Stimulated activated CD4-positive, alpha-beta T cell treated with anti-CD3 and anti-CD28 coated beads, Interleukin-15, amount 100 ng/mL, for 24 hours (primary cell): ENCODE measurements at regions not wholly inside any gene's neighbourhood (a gene's known extent, or its start where the extent isn't known, plus 50 kb on each side); places are given as distances from the start of the nearest gene placed in this dataset.
"Not testable (repeated sequence)": the region's sequence is repeated elsewhere in the genome, so short reads cannot be mapped to it uniquely, and the experiment has no call there.

Experiments
- DNase-seq: peaks from one replicate; pipeline ENCODE4 v3.0.0-alpha.2; 2020

DNA sequence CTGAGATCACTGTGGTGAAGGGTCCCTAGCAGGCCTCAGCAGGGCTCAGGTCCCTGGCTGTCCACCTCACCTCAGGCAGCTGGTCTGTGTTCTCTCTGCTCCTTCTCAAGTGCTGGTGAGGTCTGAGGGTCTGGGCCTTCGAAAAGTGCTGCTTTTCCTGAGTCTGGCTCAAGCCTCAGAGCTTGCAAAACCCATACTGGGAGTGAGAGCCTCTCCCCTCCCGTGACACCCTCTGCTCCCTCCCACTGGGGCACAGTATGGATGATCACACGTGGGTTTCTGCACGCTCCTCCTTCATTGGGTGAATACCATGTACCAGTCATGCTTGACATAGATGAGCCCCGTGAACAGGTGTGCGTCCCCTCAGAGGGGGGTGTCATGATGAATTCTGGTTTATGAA is 73.3 kb upstream of the WASF3 start:
- DNase-seq: no peak

DNA sequence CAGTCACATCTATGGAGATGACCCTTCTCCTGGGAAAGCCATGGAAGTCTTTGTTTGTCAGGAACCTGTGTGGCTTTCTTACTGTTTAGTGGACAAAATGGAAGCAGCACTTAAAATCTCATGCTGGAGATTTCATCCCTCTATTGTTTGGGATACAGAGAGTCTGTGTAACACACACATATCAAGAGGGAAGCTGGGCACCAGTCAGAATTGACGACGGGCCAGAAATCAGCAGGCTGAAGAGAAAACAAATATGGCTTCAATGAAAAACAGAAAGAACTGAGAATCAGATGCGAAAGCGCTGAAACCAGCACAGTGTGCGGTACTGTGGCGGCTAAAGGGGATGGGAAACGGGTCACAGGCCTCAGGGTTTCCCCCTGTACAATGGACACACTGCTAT is 72.2 kb upstream of the WASF3 start:
- no peak for DNase-seq

DNA sequence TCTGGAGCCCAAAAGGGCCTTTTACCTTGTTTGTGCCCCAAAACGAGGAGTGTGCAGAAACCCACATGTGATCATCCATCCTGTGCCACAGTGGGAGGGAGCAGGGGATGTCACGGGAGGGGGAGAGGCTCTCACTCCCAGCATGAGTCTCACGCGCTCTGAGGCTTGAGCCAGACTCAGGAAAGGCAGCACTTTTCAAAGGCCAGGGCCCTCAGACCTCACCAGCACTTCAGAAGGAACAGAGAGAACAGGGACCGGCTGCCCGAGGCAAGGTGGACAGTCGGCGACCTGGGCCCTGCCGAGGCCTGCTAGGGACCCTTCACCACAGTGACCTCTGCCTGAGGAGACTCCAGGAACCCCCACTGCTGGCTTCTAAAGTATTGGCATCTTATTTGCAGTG is 71.7 kb upstream of the WASF3 start:
- no peak for DNase-seq

DNA sequence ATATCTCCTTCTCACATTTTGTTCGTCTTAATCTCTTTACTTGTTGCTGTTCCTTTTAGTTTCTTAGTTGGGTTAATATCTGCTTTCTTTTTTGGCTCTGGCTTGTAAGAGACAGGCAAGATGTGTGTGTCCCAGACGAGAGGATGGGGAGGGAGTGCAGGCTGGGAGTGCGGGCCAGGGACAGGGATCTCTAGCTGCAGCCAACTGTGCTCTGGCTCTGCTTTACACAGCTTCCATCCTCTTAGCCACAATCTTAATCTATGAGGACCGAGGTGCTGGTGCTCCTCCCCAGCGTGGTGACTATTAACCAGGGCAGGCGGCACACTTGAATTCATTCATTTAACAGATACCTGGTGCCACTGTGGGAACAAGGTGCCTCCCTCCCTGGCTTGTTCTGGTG is 70.9 kb upstream of the WASF3 start:
- DNase-seq: no peak

DNA sequence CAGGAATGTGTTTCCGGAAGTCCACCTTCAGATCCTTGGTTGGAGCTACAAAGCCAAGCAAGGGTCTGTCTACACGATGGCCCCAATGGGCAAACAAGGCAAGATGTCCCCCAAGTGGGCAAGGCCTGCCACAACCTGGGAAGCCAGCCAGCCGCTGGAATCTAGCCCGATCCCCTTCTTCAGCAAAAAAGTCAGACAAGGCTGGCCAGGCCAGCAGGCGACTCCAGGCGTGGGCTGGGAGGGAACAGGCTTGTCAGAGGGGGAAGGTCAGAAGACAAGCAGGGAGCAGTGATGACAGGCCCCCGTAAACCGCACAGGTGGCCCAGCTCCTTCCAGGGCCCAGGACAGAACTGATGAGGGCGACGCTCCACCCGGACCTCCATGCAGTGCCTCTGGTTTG is 69.7 kb upstream of the WASF3 start:
- DNase-seq: no peak

DNA sequence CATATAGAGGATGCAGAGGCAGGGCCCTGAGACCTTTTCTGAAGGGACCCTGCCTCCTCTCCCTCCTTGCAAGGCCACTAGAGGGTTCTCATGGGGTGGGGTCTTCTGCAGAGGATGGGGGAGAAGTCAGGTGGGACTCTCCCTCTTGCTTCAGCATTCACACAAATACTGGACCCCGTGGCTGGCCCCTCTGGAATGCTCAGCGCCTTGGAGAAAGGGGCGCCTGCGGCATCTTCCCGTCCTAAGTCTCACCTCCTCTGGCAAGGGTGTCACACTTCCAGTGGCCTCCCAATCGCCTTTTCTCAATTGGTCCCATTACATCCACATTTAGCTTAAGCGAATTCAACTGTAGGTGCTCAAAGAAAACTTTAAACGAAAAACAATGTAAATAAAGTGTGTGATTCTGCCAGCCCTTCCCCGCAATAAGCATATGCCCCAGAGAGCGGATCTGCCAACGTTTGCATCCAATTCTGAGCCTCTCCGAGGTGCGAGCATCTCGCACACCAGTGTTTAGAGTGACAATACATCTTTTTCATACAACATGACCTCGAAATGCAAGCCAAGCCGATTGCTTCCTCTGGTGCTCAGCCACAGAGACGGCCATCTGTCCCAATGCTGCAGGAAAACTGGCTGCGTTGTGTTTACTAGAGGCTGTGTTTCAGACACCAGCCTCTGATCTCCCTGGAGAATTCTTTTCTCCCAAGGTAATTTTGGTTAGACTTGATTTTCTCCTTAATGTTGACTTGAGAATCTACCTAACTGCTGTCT is 69.1 kb upstream of the WASF3 start:
- DNase-seq: no peak

DNA sequence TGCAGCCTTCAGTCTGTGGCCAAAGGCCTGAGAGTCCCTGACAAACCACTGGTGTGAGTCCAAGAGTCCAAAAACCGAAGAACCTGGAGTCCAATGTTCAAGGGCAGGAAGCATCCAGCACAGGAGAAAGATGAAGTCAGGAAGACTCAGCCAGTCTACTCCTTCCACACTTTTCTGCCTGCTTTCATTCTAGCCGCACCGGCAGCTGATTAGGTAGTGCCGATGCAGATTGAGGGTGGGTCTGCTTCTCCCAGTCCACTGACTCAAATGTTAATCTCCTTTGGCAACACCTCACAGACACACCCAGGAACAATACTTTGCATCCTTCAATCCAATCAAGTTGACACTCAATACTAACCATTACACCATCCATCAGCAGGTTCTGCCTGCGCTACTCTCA is 65.2 kb upstream of the WASF3 start:
- DNase-seq: not testable (repeated sequence)

DNA sequence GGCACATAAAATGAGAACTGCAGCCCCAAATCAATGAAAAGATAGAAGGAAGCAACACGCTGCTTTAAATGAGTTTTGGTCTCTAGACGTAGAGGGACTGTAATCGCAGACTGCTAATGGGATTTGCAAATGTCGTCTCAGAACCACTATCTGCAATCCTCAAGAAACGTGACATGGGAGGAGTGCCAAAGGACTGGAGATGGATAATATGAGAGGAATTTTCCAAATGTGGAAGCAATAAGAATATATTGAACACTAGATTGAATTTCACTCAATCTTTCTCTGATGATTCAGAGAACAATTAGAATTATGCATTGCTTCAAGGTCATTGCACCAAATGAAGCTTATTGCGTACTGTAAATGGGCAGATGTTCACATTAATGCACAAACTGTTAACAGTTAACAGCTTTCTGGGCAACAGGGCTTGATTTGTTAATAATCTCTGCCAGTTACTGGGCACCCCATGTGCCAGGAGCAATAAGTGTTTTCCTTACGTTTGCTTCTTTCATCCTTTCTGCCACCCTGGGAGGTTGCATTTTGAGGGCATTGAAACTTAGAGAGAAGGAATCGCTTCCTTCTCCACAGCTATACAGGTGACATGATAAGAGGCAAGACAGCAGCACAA is 62.8 kb upstream of the WASF3 start:
- no peak for DNase-seq

DNA sequence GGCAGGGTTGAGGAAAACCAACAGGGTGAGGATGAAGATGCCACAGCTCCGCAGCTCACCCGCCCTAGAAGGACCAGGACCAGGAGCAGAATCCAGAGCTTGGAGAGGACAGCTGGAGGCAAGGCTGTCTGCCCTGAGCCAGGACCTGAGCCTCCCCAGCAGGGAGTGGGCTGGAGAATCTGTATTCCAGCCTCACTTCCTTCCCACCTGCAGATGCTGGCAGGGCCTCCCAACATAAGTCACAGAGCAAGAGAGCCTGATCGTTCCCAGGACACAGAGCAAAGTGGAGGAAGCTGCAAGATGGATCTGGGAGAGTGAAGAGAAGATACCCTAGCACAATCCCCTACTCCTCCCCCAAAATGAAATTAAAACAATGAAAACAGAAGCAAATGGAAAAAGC is 61.7 kb upstream of the WASF3 start:
- no peak for DNase-seq

DNA sequence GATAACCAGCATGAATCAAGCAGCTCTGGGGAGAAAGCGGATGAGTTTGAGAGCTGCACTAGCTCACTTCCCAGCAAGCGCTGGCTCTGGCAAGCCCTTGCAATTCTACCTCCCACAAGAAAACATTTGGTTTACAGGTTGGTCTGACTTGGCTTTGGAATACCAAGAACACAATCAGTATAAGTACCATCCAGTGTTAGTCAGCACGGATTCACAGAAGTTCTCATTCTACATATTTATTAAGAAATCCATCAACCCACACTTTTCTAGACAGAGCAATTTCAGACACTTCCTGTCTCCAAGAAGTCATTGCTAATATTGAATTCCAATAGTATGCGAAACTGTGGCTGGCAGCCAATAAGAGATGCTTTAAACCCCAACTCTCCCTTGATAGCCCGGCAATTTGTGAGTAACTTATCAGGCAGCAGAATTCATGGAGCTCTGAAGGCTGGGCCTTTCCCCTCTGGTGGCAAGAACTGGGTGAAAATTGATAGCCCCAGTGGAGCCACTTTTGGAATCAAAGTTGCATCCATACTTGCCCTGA is 59.4 kb upstream of the WASF3 start:
- DNase-seq: no peak

DNA sequence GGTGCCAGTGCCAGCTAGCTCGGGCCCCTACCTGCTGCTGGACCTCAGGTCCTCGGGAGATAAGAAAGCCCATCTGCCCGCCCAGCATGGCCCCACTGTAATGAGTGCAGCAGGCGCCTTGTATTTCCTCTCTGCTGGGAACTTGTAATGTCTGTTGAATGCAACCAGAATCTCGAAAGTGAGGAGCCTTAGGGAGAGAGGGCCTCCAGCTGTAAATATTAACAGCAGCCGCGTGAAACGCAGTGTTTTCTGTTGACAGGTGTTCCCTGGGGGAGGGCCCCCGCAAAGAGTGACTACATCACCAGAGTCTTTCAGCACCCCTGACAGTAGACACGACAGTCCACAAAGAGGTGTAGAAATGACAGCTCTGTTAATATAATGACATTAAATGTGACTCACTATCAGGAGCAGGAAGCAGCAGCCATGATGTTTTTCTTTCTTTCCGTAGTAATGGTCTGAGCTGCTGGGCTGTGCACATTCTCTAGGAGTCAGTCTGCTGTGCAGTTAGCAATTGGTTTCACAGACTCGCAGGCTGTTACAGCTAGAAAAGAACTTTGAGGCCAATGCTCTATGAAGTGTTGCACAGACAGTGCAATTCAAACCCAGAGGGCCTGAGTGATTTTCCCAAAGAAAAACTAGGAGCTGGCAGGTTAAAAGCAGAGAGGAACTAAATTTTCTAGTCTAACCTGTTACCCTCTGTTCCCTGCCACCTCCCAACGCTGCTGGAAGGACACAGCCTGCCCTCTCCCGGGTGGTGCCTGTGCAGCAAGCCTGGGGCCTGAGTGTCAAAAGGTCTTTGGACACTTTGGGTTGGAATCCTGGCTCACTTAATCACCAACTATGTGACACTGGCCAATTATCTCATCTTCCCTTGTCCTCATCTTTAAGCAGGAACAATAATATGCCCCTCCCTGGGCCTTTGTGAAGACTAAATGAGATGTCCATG is 58.6 kb upstream of the WASF3 start:
- DNase-seq: no peak

DNA sequence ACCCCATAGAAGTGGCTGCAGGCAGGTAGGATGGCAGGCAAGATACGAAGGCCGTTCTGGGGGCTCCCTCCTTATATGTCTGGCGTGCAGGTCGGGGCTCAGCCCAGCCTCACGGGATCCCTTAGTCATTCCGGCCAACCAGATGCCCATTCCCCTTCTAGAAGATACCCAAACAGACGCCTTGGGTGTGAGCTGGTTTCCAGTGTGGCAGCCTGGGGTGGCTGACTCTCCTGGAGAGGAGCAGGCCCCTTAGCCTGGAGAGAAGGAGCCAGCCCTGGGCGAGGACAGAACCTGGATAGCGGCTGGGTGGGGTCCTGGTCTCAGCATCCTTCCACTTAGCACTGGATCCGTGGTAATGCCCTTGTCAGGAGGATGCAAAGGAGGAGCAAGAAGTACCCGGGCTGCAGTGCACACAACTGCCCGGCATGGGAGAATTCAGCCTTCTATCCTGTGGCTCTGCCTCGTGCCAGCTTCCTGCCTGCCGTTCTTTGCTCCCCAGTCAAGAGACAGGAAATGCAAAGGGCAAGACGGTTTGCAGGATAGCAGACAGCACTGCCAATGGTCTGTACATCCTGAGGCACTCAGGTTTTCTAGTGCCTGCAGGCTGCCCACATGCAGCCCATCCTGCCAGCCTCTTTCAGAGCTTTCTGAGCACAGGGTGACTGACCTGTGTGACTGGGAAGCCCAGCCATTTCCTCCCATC is 56.7 kb upstream of the WASF3 start:
- DNase-seq: no peak

DNA sequence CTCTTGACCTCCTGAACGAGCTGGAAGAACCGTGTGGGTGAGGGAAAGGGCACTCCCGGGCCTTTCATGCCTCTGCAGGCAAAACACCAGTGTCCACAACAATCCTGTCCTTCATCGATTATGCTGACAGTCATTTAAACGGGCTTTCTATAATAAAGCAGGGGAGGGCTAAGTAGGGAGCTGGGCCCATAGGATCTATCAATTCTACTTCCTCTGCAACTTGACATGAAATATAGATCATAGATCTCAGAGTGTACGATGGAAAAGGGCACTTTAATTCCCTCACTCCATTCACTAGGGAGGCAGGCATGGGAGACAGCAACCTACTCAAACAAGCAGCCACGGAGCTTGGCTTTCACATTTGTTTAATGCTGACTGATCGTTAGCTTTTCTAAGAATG is 55.8 kb upstream of the WASF3 start:
- no peak for DNase-seq

DNA sequence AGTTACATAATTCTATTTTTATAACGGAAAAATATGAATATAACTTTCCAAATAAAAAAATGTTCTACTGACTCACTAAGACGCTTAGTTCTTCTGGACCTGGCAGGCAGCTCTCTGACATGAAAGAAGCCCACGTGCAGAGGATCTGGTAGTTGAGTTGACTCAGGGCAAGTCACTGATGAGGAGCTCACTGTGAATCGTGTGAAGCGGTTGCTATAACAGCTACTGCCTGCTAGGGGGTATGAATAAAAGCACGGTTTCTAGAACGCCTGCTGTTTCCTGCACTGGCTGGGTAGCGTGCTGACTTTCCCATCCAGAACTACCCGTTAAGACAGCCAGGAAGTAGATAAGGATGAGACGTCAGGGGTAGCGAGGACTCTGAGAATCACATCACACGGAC is 54.7 kb upstream of the WASF3 start:
- peak; percentile 60 for DNase-seq

DNA sequence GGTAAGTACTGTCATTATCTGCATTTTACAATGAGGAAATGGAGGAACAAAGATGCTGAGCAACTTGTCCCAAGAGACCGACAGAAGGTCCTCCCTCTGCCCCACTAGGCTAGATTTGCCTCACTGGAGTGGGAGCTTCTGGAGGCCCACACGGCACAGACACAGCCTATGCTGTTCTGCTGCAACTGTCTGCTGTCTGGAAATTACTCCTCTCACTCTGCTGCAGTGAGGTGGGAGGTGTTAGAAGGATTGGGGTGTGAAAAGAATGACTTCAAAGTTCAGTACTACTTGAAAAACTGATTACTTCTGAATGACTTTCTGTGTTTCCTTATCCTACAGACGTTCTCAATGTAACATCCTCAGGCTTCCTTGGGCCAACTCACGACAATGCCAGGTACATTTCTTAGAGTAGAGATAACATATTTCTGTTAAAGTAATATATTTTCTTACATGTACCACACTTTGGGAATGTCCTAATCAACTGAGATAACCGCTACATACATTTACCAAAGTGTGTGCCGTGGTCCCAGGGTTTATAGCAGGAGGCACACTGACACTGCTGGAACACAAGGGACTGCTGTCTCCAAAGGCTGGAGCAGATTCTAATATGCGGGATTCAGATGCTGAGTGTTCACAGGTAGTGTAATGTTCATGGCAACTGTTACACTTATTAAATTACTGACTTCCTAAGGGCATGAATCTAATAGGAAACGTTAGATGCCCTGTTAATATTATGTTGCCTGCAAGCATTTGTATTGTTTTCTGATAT is 53.5 kb upstream of the WASF3 start:
- peak; percentile 5 for DNase-seq
